HG02763 (cell line): ENCODE measurements at regions not wholly inside any gene's neighbourhood (a gene's known extent, or its start where the extent isn't known, plus 50 kb on each side); places are given as distances from the start of the nearest gene placed in this dataset.
"Not testable (repeated sequence)": the region's sequence is repeated elsewhere in the genome, so short reads cannot be mapped to it uniquely, and the experiment has no call there.

Experiments used
- ATAC-seq: cut with Tn5 transposase; IDR thresholded peaks from one replicate; pipeline ENCODE4 v1.9.1; 2021; ENCODE audit warnings: mild to moderate bottlenecking, moderate library complexity; ENCODE audit not compliant: unreplicated experiment

- no peak for ATAC-seq
These were observed 662.0 kb upstream of the CPEB2 start for GRCh38 chr4:14340321-14340720.

- no peak for ATAC-seq
These were observed 658.3 kb upstream of the CPEB2 start for GRCh38 chr4:14343961-14344360.

GRCh38 chr4:14345356-14345775 lies 656.9 kb upstream of the CPEB2 start:
- ATAC-seq = no peak

GRCh38 chr4:14347526-14347925 lies 654.8 kb upstream of the CPEB2 start:
- ATAC-seq = no peak

- no peak for ATAC-seq
These were observed 653.8 kb upstream of the CPEB2 start for GRCh38 chr4:14348506-14348905.

GRCh38 chr4:14358544-14359160 lies 643.6 kb upstream of the CPEB2 start:
- not testable (repeated sequence) for ATAC-seq

GRCh38 chr4:14359991-14360390 lies 642.3 kb upstream of the CPEB2 start:
- ATAC-seq = no peak

- no peak for ATAC-seq
These were observed 641.2 kb upstream of the CPEB2 start for GRCh38 chr4:14361084-14361483.

GRCh38 chr4:14362385-14362784 lies 639.9 kb upstream of the CPEB2 start:
- ATAC-seq = no peak

GRCh38 chr4:14364953-14365536 lies 637.2 kb upstream of the CPEB2 start:
- no peak for ATAC-seq

- no peak for ATAC-seq
These were observed 633.9 kb upstream of the CPEB2 start for GRCh38 chr4:14368391-14368790.

- ATAC-seq = no peak
These were observed 631.1 kb upstream of the CPEB2 start for GRCh38 chr4:14371131-14371530.

GRCh38 chr4:14375816-14376215 lies 626.5 kb upstream of the CPEB2 start:
- ATAC-seq = no peak

- no peak for ATAC-seq
These were observed 623.1 kb upstream of the CPEB2 start for GRCh38 chr4:14379183-14379582.

GRCh38 chr4:14383652-14384051 lies 618.6 kb upstream of the CPEB2 start:
- no peak for ATAC-seq

GRCh38 chr4:14384824-14385223 lies 617.5 kb upstream of the CPEB2 start:
- no peak for ATAC-seq

- no peak for ATAC-seq
These were observed 616.1 kb upstream of the CPEB2 start for GRCh38 chr4:14386196-14386595.

GRCh38 chr4:14387647-14388046 lies 614.6 kb upstream of the CPEB2 start:
- no peak for ATAC-seq

- no peak for ATAC-seq
These were observed 609.9 kb upstream of the CPEB2 start for GRCh38 chr4:14392378-14392777.

GRCh38 chr4:14396183-14396582 lies 606.1 kb upstream of the CPEB2 start:
- no peak for ATAC-seq

- ATAC-seq = no peak
These were observed 602.4 kb upstream of the CPEB2 start for GRCh38 chr4:14399848-14400247.

GRCh38 chr4:14400307-14400706 lies 602.0 kb upstream of the CPEB2 start:
- no peak for ATAC-seq

- no peak for ATAC-seq
These were observed 599.1 kb upstream of the CPEB2 start for GRCh38 chr4:14403132-14403531.
